GM19467 (cell line): ENCODE measurements at regions not wholly inside any gene's neighbourhood (a gene's known extent, or its start where the extent isn't known, plus 50 kb on each side); places are given as distances from the start of the nearest gene placed in this dataset.

Experiments used
- ATAC-seq: cut with Tn5 transposase; IDR thresholded peaks from one replicate; pipeline ENCODE4 v1.9.1; 2021; ENCODE audit warnings: mild to moderate bottlenecking, moderate library complexity; ENCODE audit not compliant: unreplicated experiment

- ATAC-seq: no peak
Observed at GRCh38 chr4:138698641-138699040, 316.9 kb upstream of the NOCT start.

GRCh38 chr4:138697851-138698250 is 317.7 kb upstream of the NOCT start:
- no peak for ATAC-seq

- ATAC-seq: no peak
Observed at GRCh38 chr4:138696771-138697170, 318.8 kb upstream of the NOCT start.

DNA sequence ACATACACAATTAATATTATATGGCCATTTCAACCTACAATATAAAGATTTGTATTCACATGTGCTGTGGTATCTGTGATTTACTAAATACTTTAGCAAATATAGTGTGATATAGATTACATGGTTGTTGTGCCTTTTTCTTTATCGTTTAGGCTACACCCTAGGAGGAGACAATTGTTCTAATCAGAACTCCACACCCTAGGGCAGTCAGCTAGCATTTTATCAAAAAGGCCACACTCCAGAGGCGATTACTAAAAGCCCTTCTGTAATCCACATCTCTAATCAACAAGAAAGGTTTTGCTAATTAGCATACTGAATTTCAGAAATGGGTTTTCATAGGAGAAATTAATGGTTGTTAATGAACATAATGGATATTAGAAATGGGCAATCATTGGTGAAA is 319.5 kb upstream of the NOCT start:
- no peak for ATAC-seq

DNA sequence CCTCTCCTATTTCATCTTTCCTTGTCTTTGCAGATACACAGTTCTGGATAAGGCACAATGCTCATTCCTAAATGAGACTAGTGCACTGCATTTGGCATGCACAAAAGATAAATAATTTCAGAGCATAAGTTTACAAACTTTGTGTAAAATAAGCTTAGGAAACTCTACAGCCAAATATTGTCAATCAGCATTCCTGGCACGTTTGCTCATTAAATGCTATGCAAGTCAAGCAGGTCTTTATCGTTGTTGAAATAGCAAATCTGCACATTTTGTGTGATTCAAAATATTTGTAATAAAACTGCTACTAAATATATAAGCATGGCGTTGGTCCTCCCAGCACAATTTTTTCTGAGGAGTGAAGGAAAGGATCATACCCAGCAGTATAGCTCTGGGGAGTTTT is 322.1 kb upstream of the NOCT start:
- no peak for ATAC-seq

DNA sequence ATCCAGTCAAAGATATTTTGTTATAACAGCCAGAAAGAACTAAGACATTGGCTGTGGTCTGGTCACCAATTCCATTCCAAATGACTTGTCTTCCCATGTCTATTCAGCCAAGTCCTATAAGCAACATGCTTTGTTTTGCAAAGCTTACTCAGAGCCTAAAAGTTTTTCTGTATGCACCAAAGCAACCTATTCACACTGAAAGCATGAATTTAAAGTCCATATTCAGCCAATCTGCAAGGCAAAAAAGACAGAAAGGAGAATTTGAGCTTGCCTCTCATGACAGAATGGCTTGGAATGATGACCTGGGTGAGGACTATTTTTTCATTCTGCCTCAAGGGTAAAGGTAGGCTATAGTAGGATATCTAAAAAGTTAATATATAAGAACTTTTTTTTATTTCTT is 323.2 kb upstream of the NOCT start:
- ATAC-seq: no peak

- ATAC-seq: no peak
Observed at GRCh38 chr4:138689593-138689992, 326.0 kb upstream of the NOCT start.

GRCh38 chr4:138689187-138689586 is 326.4 kb upstream of the NOCT start:
- ATAC-seq: no peak

DNA sequence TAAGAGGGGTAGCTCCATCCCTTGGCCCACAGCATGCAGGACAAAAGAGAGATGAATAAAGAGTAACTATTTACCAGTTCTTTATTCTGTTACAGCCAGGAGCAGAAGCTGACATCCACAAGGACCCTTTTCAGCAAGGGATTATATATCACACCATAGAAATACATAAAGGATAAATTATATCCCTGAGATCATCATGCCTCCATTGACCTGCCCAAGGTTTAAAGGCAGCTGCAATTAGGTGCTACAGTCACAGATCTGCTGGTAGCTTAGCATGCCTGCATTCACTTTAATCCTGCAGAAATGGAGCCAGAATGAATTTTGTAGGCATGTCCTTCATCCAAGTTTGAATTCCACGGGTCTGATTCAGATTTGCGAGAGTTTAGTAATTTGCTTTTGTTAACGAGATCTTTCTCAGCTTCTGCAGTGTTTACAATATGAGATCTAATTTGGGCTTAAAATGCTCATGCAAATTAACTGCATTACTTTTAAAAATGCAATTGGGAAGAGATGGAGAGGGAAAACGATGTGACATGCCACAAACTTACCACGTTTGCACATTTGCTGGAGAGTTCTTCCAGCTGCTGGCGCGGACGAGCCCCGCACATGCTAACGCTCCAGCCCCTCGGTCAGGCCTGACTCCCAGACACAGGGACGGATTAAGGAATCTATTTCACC is 327.0 kb upstream of the NOCT start:
- no peak for ATAC-seq

GRCh38 chr4:138686106-138686835 is 329.3 kb upstream of the NOCT start:
- ATAC-seq: no peak

- no peak for ATAC-seq
Observed at GRCh38 chr4:138685316-138685715, 330.3 kb upstream of the NOCT start.

DNA sequence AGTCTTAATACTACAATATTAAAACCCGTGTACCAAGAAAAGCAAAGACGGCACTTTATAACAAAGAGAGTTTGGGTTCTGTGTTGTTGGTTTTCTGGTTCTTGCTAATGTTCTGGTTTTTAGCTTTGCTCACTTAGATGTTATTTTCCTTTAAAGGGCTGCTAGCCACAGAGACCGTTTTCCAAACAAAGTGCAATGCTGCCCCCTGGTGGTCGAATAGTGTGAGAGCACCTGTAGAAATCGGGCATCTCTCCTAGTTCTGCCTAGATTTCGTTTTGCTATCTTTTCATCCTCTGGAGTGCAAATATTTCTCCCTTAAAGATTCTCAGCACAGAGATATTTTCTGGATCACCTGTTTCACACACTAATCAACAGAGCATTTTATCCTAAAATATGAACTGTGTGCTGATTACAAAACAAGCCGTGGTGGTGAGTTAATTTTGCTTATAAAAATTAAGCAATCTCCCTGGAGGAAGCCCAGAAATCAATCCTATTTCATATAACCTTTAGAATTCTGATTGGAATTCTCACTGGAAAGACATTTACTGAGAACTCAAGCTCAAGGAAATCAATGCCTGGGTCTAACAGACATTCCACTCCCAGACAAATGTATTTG is 334.5 kb upstream of the NOCT start:
- peak; percentile 75 for ATAC-seq

DNA sequence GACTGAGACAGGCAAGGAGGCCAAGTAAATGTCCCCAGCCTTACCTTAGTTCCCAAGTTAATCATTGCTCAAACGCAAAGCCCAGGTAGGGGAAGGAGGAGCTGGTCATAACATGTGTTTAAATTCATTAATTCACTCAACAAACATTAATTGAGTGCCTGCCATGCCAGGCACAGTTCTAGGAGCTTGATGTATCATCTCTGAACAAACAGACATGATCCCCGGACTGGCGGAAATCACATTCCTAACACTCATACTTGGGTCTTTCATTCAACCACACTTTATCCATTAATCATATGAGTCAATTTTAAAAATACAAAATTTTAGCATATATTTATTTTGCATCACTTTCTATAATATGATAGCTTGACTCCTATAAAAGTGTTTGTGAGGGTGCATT is 335.3 kb upstream of the NOCT start:
- ATAC-seq: no peak

DNA sequence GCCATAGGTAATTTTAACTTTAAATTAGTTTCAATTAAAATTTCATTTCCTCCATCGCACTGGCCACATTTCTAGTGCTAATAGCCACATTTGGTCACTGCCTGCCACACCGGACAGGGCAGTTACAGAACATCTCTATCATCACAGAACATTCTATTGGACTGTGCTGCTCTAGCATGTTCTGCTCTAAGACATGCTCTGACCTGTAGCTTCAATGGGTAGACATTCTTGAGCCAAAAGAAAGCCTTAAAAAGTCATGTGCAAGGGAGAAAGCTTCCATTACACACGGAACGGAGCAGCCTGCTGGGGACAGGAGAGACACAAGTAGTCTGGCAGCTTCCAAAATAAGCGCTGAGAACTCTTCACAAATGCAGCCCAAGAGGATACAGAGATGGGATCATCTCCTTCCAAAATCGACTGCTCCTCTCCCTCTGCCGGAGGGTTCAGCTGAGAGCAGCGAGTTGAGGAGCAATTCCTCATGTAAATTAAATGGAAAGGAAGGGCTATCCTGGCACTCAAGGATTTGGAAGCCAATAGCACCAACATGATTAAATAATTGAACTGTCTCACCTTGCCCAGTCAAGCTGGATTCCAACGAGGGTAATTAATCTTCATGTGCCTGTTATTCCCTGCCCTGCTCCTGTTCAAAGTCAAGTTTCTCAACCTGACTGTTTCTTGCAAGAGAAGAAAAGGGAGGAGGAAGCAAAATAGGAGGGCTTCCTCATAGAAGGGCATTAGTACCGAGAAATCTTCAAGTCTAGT is 336.4 kb upstream of the NOCT start:
- no peak for ATAC-seq

DNA sequence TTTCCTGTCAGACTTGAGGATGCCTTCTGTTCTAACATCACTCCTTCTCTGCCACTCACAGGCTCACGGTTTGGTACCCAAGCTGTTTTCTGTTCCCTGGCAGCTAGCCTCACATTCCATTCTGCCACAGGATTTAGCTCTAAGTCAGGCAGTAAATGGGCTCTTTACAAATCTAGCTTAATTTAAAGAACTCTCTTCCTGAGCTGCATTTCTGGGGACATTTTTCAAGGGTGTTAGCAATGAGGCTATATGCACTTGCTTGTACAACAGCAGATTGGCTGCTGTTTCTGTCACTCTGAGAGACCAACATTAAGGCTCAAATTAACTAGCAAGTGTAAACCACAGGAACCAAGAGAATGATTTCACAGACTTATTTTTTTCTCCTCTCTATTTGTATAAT is 337.8 kb upstream of the NOCT start:
- no peak for ATAC-seq

- ATAC-seq: no peak
Observed at GRCh38 chr4:138677212-138677611, 338.4 kb upstream of the NOCT start.

DNA sequence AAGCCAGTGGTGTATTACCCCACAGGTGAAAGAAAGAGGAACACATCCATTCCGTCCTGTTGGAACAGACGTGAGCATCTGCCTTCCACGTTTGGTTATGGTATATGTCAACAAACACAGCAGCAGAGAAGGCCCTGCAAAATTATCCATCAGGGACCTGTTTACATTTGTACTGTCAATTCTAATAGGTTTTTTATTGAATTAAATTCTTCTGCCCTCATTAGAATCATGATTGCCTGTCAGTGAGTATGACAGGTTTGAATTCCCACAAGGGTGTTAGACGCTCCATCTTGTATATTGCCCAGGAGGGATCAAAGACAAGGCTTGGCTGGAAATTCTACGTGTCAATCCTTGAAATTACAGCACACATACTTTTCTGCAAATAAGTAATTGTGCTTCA is 339.9 kb upstream of the NOCT start:
- ATAC-seq: no peak

- no peak for ATAC-seq
Observed at GRCh38 chr4:138674209-138674608, 341.4 kb upstream of the NOCT start.

DNA sequence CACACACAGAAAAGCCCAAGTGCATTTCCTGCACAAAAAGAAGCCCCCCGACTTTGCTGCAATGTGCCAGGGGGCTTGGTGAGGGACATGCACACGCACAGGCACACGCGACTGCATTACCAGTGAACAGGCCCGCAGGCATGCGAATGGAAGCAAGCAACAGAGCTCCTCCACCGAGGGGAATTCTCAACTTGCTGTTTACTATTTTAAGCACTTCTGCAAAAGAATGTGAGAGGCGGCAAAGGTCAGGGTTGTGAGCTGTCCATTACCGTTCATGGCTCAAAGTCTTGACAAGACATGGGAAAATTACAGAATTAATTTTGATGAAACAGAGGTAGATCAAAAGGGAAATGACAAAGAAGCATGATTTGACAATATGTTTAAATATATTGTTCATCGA is 342.5 kb upstream of the NOCT start:
- ATAC-seq: no peak

GRCh38 chr4:138672393-138672976 is 343.1 kb upstream of the NOCT start:
- ATAC-seq: no peak

DNA sequence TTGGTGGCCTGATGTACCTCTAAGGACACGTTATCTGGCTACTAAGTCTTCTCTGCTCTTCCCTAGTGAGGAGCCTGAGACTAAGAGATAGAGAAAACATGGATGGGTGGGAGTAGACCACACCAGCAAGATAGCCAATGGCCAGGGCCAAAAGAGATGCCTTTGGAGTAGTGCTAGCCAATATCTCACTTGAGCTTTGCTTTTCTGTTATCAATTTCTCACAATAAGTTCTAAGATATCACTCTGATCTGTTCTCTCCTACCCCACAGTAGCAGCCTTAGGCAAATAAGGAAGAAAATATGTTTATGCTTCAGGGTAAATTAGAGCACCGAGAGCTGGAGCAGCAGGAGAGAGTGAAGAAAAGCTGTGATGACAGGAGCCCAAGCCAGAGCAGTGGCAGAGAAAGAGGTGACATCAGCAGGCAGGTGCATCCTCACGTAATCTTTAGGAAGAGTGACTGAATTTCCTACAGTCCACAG is 343.9 kb upstream of the NOCT start:
- ATAC-seq: no peak
